Chondrocyte (in vitro differentiated cells): ENCODE measurements at regions not wholly inside any gene's neighbourhood (a gene's known extent, or its start where the extent isn't known, plus 50 kb on each side); places are given as distances from the start of the nearest gene placed in this dataset.

ENCODE experiments used
- DNase-seq: peaks from one replicate; pipeline ENCODE4 v3.0.0; 2021; ENCODE audit warnings: mixed read lengths, low spot score
- H3K27ac Mint-ChIP-seq: one replicate; pipeline ENCODE4 v1.8.0; 2021; ENCODE audit warnings: mild to moderate bottlenecking, moderate library complexity, mixed read lengths; ENCODE audit not compliant: unreplicated experiment
- H3K27me3 Mint-ChIP-seq: 2 replicates; pipeline ENCODE4 v1.8.0; 2021; ENCODE audit warnings: low read depth, mixed read lengths
- H3K36me3 Mint-ChIP-seq: 2 replicates; pipeline ENCODE4 v1.8.0; 2021; ENCODE audit warnings: low read depth, mixed read lengths
- H3K4me1 Mint-ChIP-seq: 2 replicates; pipeline ENCODE4 v1.8.0; 2021; ENCODE audit warnings: low read depth, mild to moderate bottlenecking, mixed read lengths
- H3K4me3 Mint-ChIP-seq: one replicate; pipeline ENCODE4 v1.8.0; 2021; ENCODE audit warnings: mild to moderate bottlenecking, moderate library complexity, mixed read lengths; ENCODE audit not compliant: unreplicated experiment
- H3K9me3 Mint-ChIP-seq: 2 replicates; pipeline ENCODE4 v1.8.0; 2021; ENCODE audit warnings: low read depth, mixed read lengths
- TF ChIP-seq, protein P1 (sequence below): fragments of 200-600 bp; sonication (generic); IDR thresholded peaks from 2 replicates; pipeline ENCODE4 v1.5.0; 2021; ENCODE audit warnings: antibody characterized with exemption, mild to moderate bottlenecking, moderate library complexity

GRCh38 chr10:130835068-130835467, 476.5 kb downstream of the TCERG1L start:
- H3K27me3 Mint-ChIP-seq = no peaks in the 10 kb centered on the region
- H3K4me3 Mint-ChIP-seq = no peak overlapping the region
- no peaks in the 10 kb centered on the region for H3K4me1 Mint-ChIP-seq
- TF ChIP-seq, protein P1, sequence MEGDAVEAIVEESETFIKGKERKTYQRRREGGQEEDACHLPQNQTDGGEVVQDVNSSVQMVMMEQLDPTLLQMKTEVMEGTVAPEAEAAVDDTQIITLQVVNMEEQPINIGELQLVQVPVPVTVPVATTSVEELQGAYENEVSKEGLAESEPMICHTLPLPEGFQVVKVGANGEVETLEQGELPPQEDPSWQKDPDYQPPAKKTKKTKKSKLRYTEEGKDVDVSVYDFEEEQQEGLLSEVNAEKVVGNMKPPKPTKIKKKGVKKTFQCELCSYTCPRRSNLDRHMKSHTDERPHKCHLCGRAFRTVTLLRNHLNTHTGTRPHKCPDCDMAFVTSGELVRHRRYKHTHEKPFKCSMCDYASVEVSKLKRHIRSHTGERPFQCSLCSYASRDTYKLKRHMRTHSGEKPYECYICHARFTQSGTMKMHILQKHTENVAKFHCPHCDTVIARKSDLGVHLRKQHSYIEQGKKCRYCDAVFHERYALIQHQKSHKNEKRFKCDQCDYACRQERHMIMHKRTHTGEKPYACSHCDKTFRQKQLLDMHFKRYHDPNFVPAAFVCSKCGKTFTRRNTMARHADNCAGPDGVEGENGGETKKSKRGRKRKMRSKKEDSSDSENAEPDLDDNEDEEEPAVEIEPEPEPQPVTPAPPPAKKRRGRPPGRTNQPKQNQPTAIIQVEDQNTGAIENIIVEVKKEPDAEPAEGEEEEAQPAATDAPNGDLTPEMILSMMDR = no peak
- peaks cover 2% of the 10 kb centered on the region for H3K36me3 Mint-ChIP-seq
- DNase-seq = no peak
- peaks cover 35% of the 10 kb centered on the region for H3K9me3 Mint-ChIP-seq
- H3K27ac Mint-ChIP-seq = no peak overlapping the region

GRCh38 chr10:130836344-130836743, 475.2 kb downstream of the TCERG1L start:
- no peak for DNase-seq
- TF ChIP-seq, protein P1 = no peak
- no peaks in the 10 kb centered on the region for H3K4me1 Mint-ChIP-seq
- peaks cover 29% of the 10 kb centered on the region for H3K9me3 Mint-ChIP-seq
- no peaks in the 10 kb centered on the region for H3K27me3 Mint-ChIP-seq
- H3K36me3 Mint-ChIP-seq = peaks cover 4% of the 10 kb centered on the region
- no peak overlapping the region for H3K4me3 Mint-ChIP-seq
- H3K27ac Mint-ChIP-seq = no peak overlapping the region

DNA sequence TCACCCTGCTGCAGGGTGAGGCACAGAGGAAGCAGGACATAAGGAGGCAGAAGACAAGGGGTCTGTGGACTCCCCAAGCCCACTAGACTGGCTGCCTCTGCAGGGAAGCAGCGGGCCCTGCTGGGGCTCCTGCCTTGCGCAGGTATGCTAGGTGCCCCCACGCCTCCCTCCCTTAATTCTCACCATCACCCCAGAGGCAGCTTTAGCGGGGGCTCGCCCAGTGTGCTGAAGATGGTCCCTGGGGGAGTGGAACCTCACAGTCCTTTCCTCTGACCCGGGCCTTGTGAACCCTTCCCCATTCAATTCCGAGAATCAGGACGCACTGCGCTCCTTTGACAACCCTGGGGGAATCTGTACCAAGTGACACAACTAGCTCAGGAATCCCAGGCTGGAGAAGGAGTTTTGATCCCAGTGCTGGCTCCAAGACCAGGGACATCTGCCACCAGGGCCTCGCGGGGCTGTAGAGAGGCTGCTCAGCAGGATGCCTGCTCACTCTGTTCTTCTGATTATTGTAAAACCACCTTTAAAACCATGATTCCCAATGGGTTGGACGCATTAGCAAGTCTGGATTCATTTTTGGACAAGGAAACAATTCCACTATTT, 468.4 kb downstream of the TCERG1L start:
- peaks cover 26% of the 10 kb centered on the region for H3K9me3 Mint-ChIP-seq
- no peak for DNase-seq
- H3K27me3 Mint-ChIP-seq = no peaks in the 10 kb centered on the region
- peaks cover 3% of the 10 kb centered on the region for H3K4me1 Mint-ChIP-seq
- no peak overlapping the region for H3K4me3 Mint-ChIP-seq
- H3K36me3 Mint-ChIP-seq = peaks cover 2% of the 10 kb centered on the region
- TF ChIP-seq, protein P1 = no peak
- no peak overlapping the region for H3K27ac Mint-ChIP-seq

GRCh38 chr10:130844310-130844709, 467.2 kb downstream of the TCERG1L start:
- no peak for DNase-seq
- Mint-ChIP-seq H3K9me3 (peaks cover 22% of the 10 kb centered on the region), H3K4me3 (no peak overlapping the region), H3K27me3 (no peaks in the 10 kb centered on the region), H3K36me3 (peaks cover 2% of the 10 kb centered on the region), H3K27ac (no peak overlapping the region), H3K4me1 (peaks cover 3% of the 10 kb centered on the region)
- TF ChIP-seq, protein P1 = no peak

- H3K4me1 Mint-ChIP-seq = peaks cover 3% of the 10 kb centered on the region
- TF ChIP-seq, protein P1 = no peak
- DNase-seq = no peak
- no peak overlapping the region for H3K4me3 Mint-ChIP-seq
- peaks cover 21% of the 10 kb centered on the region for H3K9me3 Mint-ChIP-seq
- no peaks in the 10 kb centered on the region for H3K36me3 Mint-ChIP-seq
- H3K27ac Mint-ChIP-seq = no peak overlapping the region
- no peaks in the 10 kb centered on the region for H3K27me3 Mint-ChIP-seq
Observed at GRCh38 chr10:130847170-130847569, 464.4 kb downstream of the TCERG1L start.
